ENCODE measurements at regions not wholly inside any gene's neighbourhood (a gene's known extent, or its start where the extent isn't known, plus 50 kb on each side); places are given as distances from the start of the nearest gene placed in this dataset.

DNA sequence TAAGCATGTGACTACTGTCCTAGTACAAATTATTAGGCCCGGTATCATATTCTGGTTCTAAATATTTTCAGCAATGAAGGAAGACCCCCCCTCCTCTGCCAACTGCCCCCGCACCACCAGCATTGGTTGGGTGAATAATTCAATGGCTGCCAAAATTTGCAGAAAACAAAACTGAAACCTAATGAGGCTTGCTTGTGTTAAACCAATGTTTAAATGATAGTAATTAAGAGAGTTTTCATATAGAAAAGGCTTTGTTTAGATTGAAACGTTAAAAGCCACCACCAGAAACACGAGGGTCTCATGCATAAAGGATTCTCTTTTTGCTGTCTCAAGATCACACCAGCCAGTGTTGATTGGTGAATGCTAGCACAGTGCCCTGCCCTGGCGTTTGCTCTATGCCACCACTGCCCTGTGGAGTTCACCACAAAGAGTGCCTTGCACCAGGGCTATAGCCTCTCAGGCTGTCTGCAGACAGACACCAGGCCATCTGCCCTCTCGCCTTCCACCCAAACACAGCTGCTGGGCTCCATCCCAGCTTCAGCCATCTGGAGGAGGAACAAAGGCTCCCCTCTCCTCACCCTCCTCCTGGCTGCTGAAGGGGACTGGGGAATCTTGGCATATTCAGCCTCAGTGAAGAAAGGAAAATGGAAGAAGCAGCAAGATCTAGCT lies 200.3 kb upstream of the PFN2 start:
- TF ChIP-seq, protein P1, sequence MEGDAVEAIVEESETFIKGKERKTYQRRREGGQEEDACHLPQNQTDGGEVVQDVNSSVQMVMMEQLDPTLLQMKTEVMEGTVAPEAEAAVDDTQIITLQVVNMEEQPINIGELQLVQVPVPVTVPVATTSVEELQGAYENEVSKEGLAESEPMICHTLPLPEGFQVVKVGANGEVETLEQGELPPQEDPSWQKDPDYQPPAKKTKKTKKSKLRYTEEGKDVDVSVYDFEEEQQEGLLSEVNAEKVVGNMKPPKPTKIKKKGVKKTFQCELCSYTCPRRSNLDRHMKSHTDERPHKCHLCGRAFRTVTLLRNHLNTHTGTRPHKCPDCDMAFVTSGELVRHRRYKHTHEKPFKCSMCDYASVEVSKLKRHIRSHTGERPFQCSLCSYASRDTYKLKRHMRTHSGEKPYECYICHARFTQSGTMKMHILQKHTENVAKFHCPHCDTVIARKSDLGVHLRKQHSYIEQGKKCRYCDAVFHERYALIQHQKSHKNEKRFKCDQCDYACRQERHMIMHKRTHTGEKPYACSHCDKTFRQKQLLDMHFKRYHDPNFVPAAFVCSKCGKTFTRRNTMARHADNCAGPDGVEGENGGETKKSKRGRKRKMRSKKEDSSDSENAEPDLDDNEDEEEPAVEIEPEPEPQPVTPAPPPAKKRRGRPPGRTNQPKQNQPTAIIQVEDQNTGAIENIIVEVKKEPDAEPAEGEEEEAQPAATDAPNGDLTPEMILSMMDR (IDR thresholded peaks at IDR 0.05): no peak
- TF ChIP-seq POLR2A (IDR thresholded peaks at IDR 0.05): no peak
